Body of pancreas (tissue), 4 donors: ENCODE measurements at regions not wholly inside any gene's neighbourhood (a gene's known extent, or its start where the extent isn't known, plus 50 kb on each side); places are given as distances from the start of the nearest gene placed in this dataset.

Experiments used
- ATAC-seq: fragments of 150-250 bp; one replicate; pipeline ENCODE4 v1.9.1; 2016
- DNase-seq, 4 donors: peaks; one replicate each; pipeline ENCODE4 v3.0.0-alpha.2; 2019
- H3K27ac ChIP-seq, 4 donors: fragments of 200-600 bp; sonication (generic); 1 replicate in 3 of 4; 2 replicates in 1 of 4; pipeline versions ENCODE4 v1.5.1 to v1.6.1; 2016 to 2019; ENCODE audit warnings: mild to moderate bottlenecking in 1 of 4, mixed read lengths in 1 of 4, moderate library complexity in 1 of 4
- H3K27me3 ChIP-seq, 2 donors: fragments of 200-600 bp; sonication (generic); one replicate each; pipeline ENCODE4 v1.6.0; 2016; ENCODE audit warnings: mild to moderate bottlenecking in 1 of 2
- H3K36me3 ChIP-seq, 2 donors: fragments of 200-600 bp; sonication (generic); replicated peaks in 1 of 2; 2 replicates each; pipeline ENCODE4 v1.5.1; 2016; ENCODE audit warnings: low read depth in 2 of 2; ENCODE audit not compliant: insufficient read depth in 1 of 2
- H3K4me1 ChIP-seq: fragments of 200-600 bp; sonication (generic); one replicate; pipeline ENCODE4 v1.6.0; 2016
- H3K4me3 ChIP-seq, 2 donors: fragments of 200-600 bp; sonication (generic); 1 replicate in 1 of 2; 2 replicates in 1 of 2; pipeline ENCODE4 v1.5.1; 2016 to 2019
- H3K9me3 ChIP-seq, 3 donors: fragments of 200-600 bp; sonication (generic); 1 replicate in 2 of 3; 2 replicates in 1 of 3; pipeline ENCODE4 v1.5.1; 2016
- CTCF ChIP-seq, 7 experiments: fragments of 450-650 bp in 4 of 7; fragments of 200-600 bp in 3 of 7; sonication (generic) in 3 of 7; IDR thresholded peaks; one replicate each; pipeline ENCODE4 v1.5.1; 2016 to 2019; ENCODE audit warnings: antibody characterized with exemption in 7 of 7
- POLR2A ChIP-seq, 3 donors: fragments of 450-650 bp; IDR thresholded peaks; one replicate each; pipeline ENCODE4 v1.6.1; 2016; ENCODE audit warnings: antibody characterized with exemption in 3 of 3, mild to moderate bottlenecking in 2 of 3
- WGBS, 2 donors: methylation state at CpG; one replicate each; pipeline ENCODE4 v1.1.5; 2017; 5-methylcytosine and 5-hydroxymethylcytosine counted together
- intact Hi-C: fragments of 100-400 bp; cut with DNase I; formaldehyde crosslinking; loops from one replicate; pipeline ENCODE4 v1.15.1; 2023

- no peak for ATAC-seq
- no peak overlapping the region for H3K27ac ChIP-seq
- DNase-seq = no peak
- no peak overlapping the region for H3K4me3 ChIP-seq
- H3K9me3 ChIP-seq = no peaks in the 10 kb centered on the region
- H3K4me1 ChIP-seq = no peaks in the 10 kb centered on the region
- no peaks in the 10 kb centered on the region for H3K27me3 ChIP-seq
- TF ChIP-seq POLR2A (IDR thresholded peaks at IDR 0.05) (no peak), CTCF (IDR thresholded peaks at IDR 0.05) (no peak)
- WGBS, 2 donors = 18 to 57% methylated on average over 5 of the region's 5 CpGs
- intact Hi-C loops = no loop called here
- no peaks in the 10 kb centered on the region for H3K36me3 ChIP-seq
Observed at GRCh38 chr6:9795880-9796279, 619.0 kb downstream of the TFAP2A start.

- no peaks in the 10 kb centered on the region for H3K9me3 ChIP-seq
- no peak for DNase-seq
- no peak for ATAC-seq
- intact Hi-C loops = no loop called here
- TF ChIP-seq POLR2A (IDR thresholded peaks at IDR 0.05) = no peak
- no peak overlapping the region for H3K27ac ChIP-seq
- no peak overlapping the region for H3K4me3 ChIP-seq
- H3K36me3 ChIP-seq = no peaks in the 10 kb centered on the region
- no peaks in the 10 kb centered on the region for H3K4me1 ChIP-seq
- WGBS, 2 donors = 50 to 62% methylated on average over 3 of the region's 3 CpGs
- no peaks in the 10 kb centered on the region for H3K27me3 ChIP-seq
Observed at GRCh38 chr6:9789201-9789600, 625.7 kb downstream of the TFAP2A start.

GRCh38 chr6:9784786-9785185 is 630.1 kb downstream of the TFAP2A start:
- H3K4me1 ChIP-seq = no peaks in the 10 kb centered on the region

GRCh38 chr6:9783567-9783966 is 631.3 kb downstream of the TFAP2A start:
- peak in 2 of 4 donors; percentile 8 to 29 for DNase-seq
- Histone ChIP-seq H3K4me1 (no peaks in the 10 kb centered on the region), H3K27me3 (no peaks in the 10 kb centered on the region), H3K9me3 (no peaks in the 10 kb centered on the region), H3K36me3 (no peaks in the 10 kb centered on the region), H3K4me3 (no peak overlapping the region), H3K27ac (no peak overlapping the region)
- intact Hi-C loops = no loop called here
- WGBS, 2 donors = 39% methylated on average over 6 of the region's 6 CpGs
- no peak for ATAC-seq
- TF ChIP-seq CTCF (IDR thresholded peaks at IDR 0.05) (no peak), POLR2A (IDR thresholded peaks at IDR 0.05) (no peak)

More at GRCh38 chr6:9784786-9785185, 630.1 kb downstream of the TFAP2A start:
- no peaks in the 10 kb centered on the region for H3K27me3 ChIP-seq
- DNase-seq (no peak), ATAC-seq (no peak)
- H3K36me3 ChIP-seq = no peaks in the 10 kb centered on the region
- H3K9me3 ChIP-seq = no peaks in the 10 kb centered on the region
- H3K27ac ChIP-seq = no peak overlapping the region
- intact Hi-C loops = no loop called here
- 69% methylated on average over 3 of the region's 3 CpGs for WGBS, 2 donors
- TF ChIP-seq POLR2A (IDR thresholded peaks at IDR 0.05) (no peak), CTCF (IDR thresholded peaks at IDR 0.05) (no peak)
- H3K4me3 ChIP-seq = no peak overlapping the region

GRCh38 chr6:9766240-9766915 is 648.5 kb downstream of the TFAP2A start:
- no peak overlapping the region for H3K27ac ChIP-seq
- DNase-seq = no peak
- intact Hi-C loops = no loop called here
- H3K36me3 ChIP-seq = no peaks in the 10 kb centered on the region
- no peaks in the 10 kb centered on the region for H3K27me3 ChIP-seq
- H3K9me3 ChIP-seq = no peaks in the 10 kb centered on the region
- H3K4me1 ChIP-seq = no peaks in the 10 kb centered on the region
- TF ChIP-seq CTCF (IDR thresholded peaks at IDR 0.05) (no peak), POLR2A (IDR thresholded peaks at IDR 0.05) (no peak)
- ATAC-seq = no peak
- WGBS, 2 donors = 52 to 61% methylated on average over 6 of the region's 6 CpGs
- no peak overlapping the region for H3K4me3 ChIP-seq
